ENCODE measurements at regions not wholly inside any gene's neighbourhood (a gene's known extent, or its start where the extent isn't known, plus 50 kb on each side); places are given as distances from the start of the nearest gene placed in this dataset.

DNA sequence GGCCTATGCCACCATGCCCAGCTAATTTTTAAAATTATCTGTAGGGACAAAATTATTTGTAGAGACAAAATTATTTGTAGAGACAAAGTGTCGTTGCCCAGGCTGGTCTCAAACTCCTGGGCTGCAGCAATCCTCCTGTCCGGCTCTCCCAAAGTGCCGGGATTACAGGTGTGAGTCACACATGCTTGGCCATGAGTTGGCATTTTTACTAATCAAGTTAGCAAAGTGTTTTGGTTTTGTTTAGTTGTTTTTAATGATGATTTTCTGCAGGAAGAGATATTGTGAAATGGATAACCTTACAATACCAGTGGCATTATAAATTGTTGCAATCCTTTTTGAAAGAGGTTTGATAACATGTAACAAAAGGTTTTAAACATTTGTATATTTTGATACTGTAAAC is 65.3 kb upstream of the MAGI3 start:
- no peaks in the 10 kb centered on the region for H3K27me3 Mint-ChIP-seq
- H3K9me3 Mint-ChIP-seq = no peaks in the 10 kb centered on the region
- no peaks in the 10 kb centered on the region for H3K4me1 Mint-ChIP-seq
- no peaks in the 10 kb centered on the region for H3K36me3 Mint-ChIP-seq
- H3K27ac Mint-ChIP-seq = no peak overlapping the region
- no peak overlapping the region for H3K4me3 Mint-ChIP-seq

DNA sequence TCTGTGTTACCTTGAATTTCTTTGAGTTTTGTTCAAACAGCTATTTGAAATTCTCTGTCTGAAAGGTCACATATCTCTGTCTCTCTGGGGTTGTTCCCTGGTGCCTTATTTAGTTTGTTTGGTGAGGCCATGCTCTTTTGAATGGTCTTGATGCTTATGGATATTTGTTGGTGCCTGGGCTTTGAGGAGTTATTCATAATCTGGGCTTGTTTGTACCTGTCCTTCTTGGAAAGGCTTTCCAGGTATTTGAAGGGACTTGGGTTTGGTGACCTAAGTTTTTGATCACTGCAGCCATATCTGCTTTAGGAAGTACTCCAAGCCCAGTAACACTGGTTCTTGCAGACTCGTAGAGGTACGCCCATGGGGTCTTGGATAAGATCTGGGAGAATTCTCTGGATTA is 63.3 kb upstream of the MAGI3 start:
- no peaks in the 10 kb centered on the region for H3K4me1 Mint-ChIP-seq
- no peaks in the 10 kb centered on the region for H3K9me3 Mint-ChIP-seq
- H3K4me3 Mint-ChIP-seq = no peak overlapping the region
- no peaks in the 10 kb centered on the region for H3K36me3 Mint-ChIP-seq
- H3K27me3 Mint-ChIP-seq = no peaks in the 10 kb centered on the region
- H3K27ac Mint-ChIP-seq = no peak overlapping the region

DNA sequence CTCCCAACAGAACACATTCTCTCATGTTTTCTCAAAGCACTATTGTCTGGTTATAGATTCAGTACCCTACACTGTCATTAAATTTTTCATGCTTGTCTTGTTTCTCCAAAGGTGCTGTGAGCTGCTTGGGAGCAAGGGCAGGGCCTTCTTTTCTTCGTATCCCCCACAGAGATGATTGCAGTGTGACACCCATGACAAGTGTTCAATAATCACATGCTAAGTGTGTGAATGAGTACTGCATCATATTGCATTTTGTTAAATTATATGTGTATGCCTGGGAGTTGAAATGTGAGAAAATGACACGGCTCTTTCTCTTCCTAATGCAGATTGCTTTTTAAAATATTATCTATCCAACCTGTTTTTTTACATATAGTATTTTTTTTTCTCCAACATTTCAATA is 57.3 kb upstream of the MAGI3 start:
- no peaks in the 10 kb centered on the region for H3K9me3 Mint-ChIP-seq
- no peaks in the 10 kb centered on the region for H3K36me3 Mint-ChIP-seq
- no peak overlapping the region for H3K27ac Mint-ChIP-seq
- H3K27me3 Mint-ChIP-seq = peaks cover 4% of the 10 kb centered on the region
- H3K4me1 Mint-ChIP-seq = no peaks in the 10 kb centered on the region
- no peak overlapping the region for H3K4me3 Mint-ChIP-seq

DNA sequence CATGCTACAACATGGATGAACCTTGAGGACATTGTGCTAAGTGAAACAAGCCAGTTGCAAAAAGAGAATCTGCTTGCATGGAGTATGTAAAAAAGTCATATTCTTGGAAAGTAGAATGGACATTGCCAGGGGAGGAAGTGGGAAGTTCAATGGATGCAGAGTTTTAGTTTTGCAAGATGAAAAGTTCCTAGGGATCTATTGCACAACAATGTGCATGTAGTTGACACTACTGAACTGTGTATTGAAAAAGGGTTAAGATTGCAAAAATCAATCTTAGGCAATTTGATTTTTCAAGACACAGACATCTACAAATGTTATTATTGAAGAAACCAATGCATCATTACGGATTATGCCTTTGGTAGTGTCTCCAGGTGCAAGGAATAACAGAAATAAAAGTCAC is 50.3 kb upstream of the MAGI3 start:
- Mint-ChIP-seq H3K27me3 (peaks cover 5% of the 10 kb centered on the region), H3K36me3 (peaks cover 2% of the 10 kb centered on the region), H3K4me3 (no peak overlapping the region), H3K4me1 (no peaks in the 10 kb centered on the region), H3K27ac (no peak overlapping the region), H3K9me3 (peaks cover 0 to 3% (median 0%) of the 10 kb centered on the region in 3 donors)
